K562 (cell line): ENCODE measurements at regions not wholly inside any gene's neighbourhood (a gene's known extent, or its start where the extent isn't known, plus 50 kb on each side); places are given as distances from the start of the nearest gene placed in this dataset.

ENCODE experiments used
- ATAC-seq: fragments of 200-7000 bp; cut with Tn5 transposase; 3 replicates; pipeline ENCODE4 v1.9.1; 2020; ENCODE audit warnings: moderate library complexity
- BruUV-seq: library from RNA; stranded (reverse); fragments of 400-500 nt; replicated peaks from 2 replicates; lab custom pipeline; 2021; lab: Mats Ljungman, UMichigan
- CTCF ChIA-PET: fragments of 300-600 bp; formaldehyde crosslinking; extraction: SDS; loops from one replicate; lab custom pipeline; 2021; ENCODE audit warnings: low intra/inter-chr PET ratio; lab: Yijun Ruan, JAX
- POLR2A ChIA-PET: fragments of 300-600, 350-650 bp; sonication (Branson Sonifier 250); formaldehyde crosslinking; extraction: SDS; loops from one replicate; lab custom pipeline; 2021; ENCODE audit warnings: antibody characterized with exemption, inconsistent platforms; lab: Yijun Ruan, JAX
- DNase-seq, 4 experiments: peaks; one replicate each; pipeline versions ENCODE4 v3.0.0 to v3.0.0-alpha.2; 2011 to 2018; ENCODE audit warnings: low spot score in 3 of 4, mixed read lengths in 3 of 4; ENCODE audit errors: extremely low read depth in 1 of 4
- FAIRE-seq: peaks from 2 replicates; lab custom pipeline; 2011; peaks lifted over from hg19 to GRCh38; lab: Jason Lieb, UNC
- H2AFZ ChIP-seq: 2 replicates; pipeline ENCODE4 v1.6.0; 2011; ENCODE audit warnings: low read depth, low read length, control low read depth, inconsistent platforms
- H3K27ac ChIP-seq: fragments of 200-600 bp; 3 replicates; pipeline ENCODE4 v1.8.0; 2011; ENCODE audit warnings: low read depth, mild to moderate bottlenecking, control low read depth, inconsistent platforms, low read length, moderate library complexity, mixed read lengths; ENCODE audit errors: extremely low read depth
- H3K27me3 ChIP-seq, 2 experiments: fragments of 300-600 bp in 1 of 2; 2 replicates in 1 of 2; 3 replicates in 1 of 2; pipeline versions ENCODE4 v1.6.0 to v1.8.0; 2011; ENCODE audit warnings: inconsistent platforms in 2 of 2, low read length in 2 of 2, mild to moderate bottlenecking in 1 of 2, mixed read lengths in 1 of 2, moderate library complexity in 1 of 2; ENCODE audit not compliant: control insufficient read depth in 2 of 2, insufficient read depth in 2 of 2
- H3K36me3 ChIP-seq: fragments of 300-600 bp; 3 replicates; pipeline ENCODE4 v1.8.0; 2011; ENCODE audit warnings: mild to moderate bottlenecking, low read length, inconsistent platforms; ENCODE audit not compliant: control insufficient read depth, insufficient read depth
- H3K4me1 ChIP-seq, 2 experiments: fragments of 200-600 bp in 1 of 2; replicated peaks in 1 of 2; 2 replicates in 1 of 2; 3 replicates in 1 of 2; pipeline versions ENCODE4 v1.5.1 to v1.8.0; 2011; ENCODE audit warnings: inconsistent platforms in 2 of 2, low read length in 2 of 2, mild to moderate bottlenecking in 1 of 2, mixed read lengths in 1 of 2, moderate library complexity in 1 of 2; ENCODE audit not compliant: control insufficient read depth in 2 of 2, insufficient read depth in 2 of 2
- H3K4me2 ChIP-seq: 2 replicates; pipeline ENCODE4 v1.6.1; 2011; ENCODE audit warnings: low read length, control low read depth, inconsistent platforms, mixed read lengths; ENCODE audit not compliant: insufficient read depth
- H3K4me3 ChIP-seq: fragments of 200-600 bp; sonication (generic), shearing (Covaris generic); 2 replicates; pipeline ENCODE4 v1.5.1; 2016; ENCODE audit warnings: control low read depth, inconsistent platforms
- H3K79me2 ChIP-seq: fragments of 200-600 bp; 3 replicates; pipeline ENCODE4 v1.8.0; 2011; ENCODE audit warnings: low read length, inconsistent platforms; ENCODE audit not compliant: control insufficient read depth, insufficient read depth
- H3K9ac ChIP-seq, 2 experiments: 2 replicates each; pipeline versions ENCODE4 v1.6.0 to v1.6.1; 2011; ENCODE audit warnings: low read depth in 2 of 2, low read length in 2 of 2, control low read depth in 1 of 2, inconsistent platforms in 1 of 2, mild to moderate bottlenecking in 1 of 2, mixed read lengths in 1 of 2; ENCODE audit not compliant: insufficient read depth in 1 of 2
- H3K9me1 ChIP-seq: one replicate; pipeline ENCODE4 v1.6.0; 2011; ENCODE audit warnings: inconsistent platforms, mild to moderate bottlenecking, low read length, moderate library complexity; ENCODE audit not compliant: control insufficient read depth, insufficient read depth
- H3K9me3 ChIP-seq: replicated peaks from 2 replicates; pipeline ENCODE4 v1.5.1; 2011; ENCODE audit warnings: low read depth, low read length, inconsistent platforms; ENCODE audit not compliant: control insufficient read depth, insufficient read depth
- H4K20me1 ChIP-seq: replicated peaks from 2 replicates; pipeline ENCODE4 v1.6.1; 2011; ENCODE audit warnings: low read length, inconsistent platforms, mixed read lengths; ENCODE audit not compliant: control insufficient read depth, insufficient read depth
- ADNP ChIP-seq: fragments of 200-800 bp; sonication (Bioruptor generic); IDR thresholded peaks from 2 replicates; pipeline ENCODE4 v1.6.1; 2016; ENCODE audit warnings: missing genetic modification characterization, missing compliant biosample characterization
- EGR1 ChIP-seq: fragments of 450-650 bp; conservative IDR thresholded peaks from 2 replicates; pipeline ENCODE4 v1.6.1; 2017; ENCODE audit warnings: mild to moderate bottlenecking
- FOXK2 ChIP-seq, 2 experiments: fragments of 450-650 bp; IDR thresholded peaks in 1 of 2; conservative IDR thresholded peaks in 1 of 2; 2 replicates each; pipeline ENCODE4 v1.6.1; 2016; ENCODE audit warnings: low read depth in 2 of 2, mild to moderate bottlenecking in 1 of 2
- HDAC6 ChIP-seq: IDR thresholded peaks from 2 replicates; pipeline ENCODE4 v1.6.1; 2012; ENCODE audit warnings: low read depth, mild to moderate bottlenecking, control low read depth, inconsistent platforms, low read length, moderate library complexity
- HIVEP1 ChIP-seq: fragments of 250-450 bp; sonication (Bioruptor Pico); IDR thresholded peaks from 2 replicates; pipeline ENCODE4 v1.4.0; 2020; ENCODE audit warnings: mild to moderate bottlenecking
- IRF2 ChIP-seq: sonication (generic); formaldehyde crosslinking; IDR thresholded peaks from 2 replicates; pipeline ENCODE4 v1.8.1; 2022; ENCODE audit warnings: mild to moderate bottlenecking, missing genetic modification reagents
- MTF1 ChIP-seq: fragments of 250-450 bp; sonication (Bioruptor Pico); IDR thresholded peaks from 2 replicates; pipeline ENCODE4 v1.9.0; 2021; ENCODE audit warnings: moderate library complexity, mild to moderate bottlenecking, inconsistent platforms, borderline replicate concordance
- NUFIP1 ChIP-seq: fragments of 450-650 bp; IDR thresholded peaks from 2 replicates; pipeline ENCODE4 v1.6.1; 2018; ENCODE audit not compliant: partially characterized antibody
- SMARCA4 ChIP-seq: fragments of 450-650 bp; IDR thresholded peaks from 2 replicates; pipeline ENCODE4 v1.6.1; 2016
- TEAD1 ChIP-seq, 2 experiments: fragments of 450-650 bp in 1 of 2; sonication (generic) in 1 of 2; formaldehyde crosslinking; IDR thresholded peaks; 2 replicates each; pipeline versions ENCODE4 v1.4.0 to v1.8.0; 2020 to 2022; ENCODE audit warnings: mild to moderate bottlenecking in 2 of 2, missing genetic modification reagents in 1 of 2
- TRIM28 ChIP-seq: fragments of 450-650 bp; IDR thresholded peaks from 2 replicates; pipeline ENCODE4 v1.6.1; 2017
- TSC22D4 ChIP-seq: fragments of 450-650 bp; IDR thresholded peaks from 2 replicates; pipeline ENCODE4 v1.6.1; 2016; ENCODE audit warnings: missing genetic modification characterization, missing biosample characterization, control low read depth
- ZNF778 ChIP-seq: fragments of 450-650 bp; formaldehyde crosslinking; IDR thresholded peaks from 2 replicates; pipeline ENCODE4 v1.4.0; 2020; ENCODE audit warnings: mild to moderate bottlenecking, moderate library complexity
- WGBS: fragments of 100-300 bp; shearing (Covaris generic); methylation state at CpG from one replicate; pipeline ENCODE4 v1.1.6; 2016; ENCODE audit warnings: low coverage, mixed read lengths; ENCODE audit not compliant: insufficient coverage; ENCODE audit errors: missing lambda C conversion rate; 5-methylcytosine and 5-hydroxymethylcytosine counted together
- in situ Hi-C: fragments of 300-500 bp; cut with MboI; formaldehyde crosslinking; loops from 4 replicates; pipeline ENCODE4 v1.15.0; 2018; ENCODE audit warnings: inconsistent platforms, mixed read lengths
- intact Hi-C: fragments of 100-400 bp; cut with micrococcal nuclease; formaldehyde crosslinking; loops from 2 replicates; pipeline ENCODE4 v1.14.2; 2022
- TF ChIP-seq, protein P1 (sequence below): sonication (generic); formaldehyde crosslinking; IDR thresholded peaks from 2 replicates; pipeline ENCODE4 v1.8.0; 2022; ENCODE audit warnings: missing genetic modification reagents, mild to moderate bottlenecking, borderline replicate concordance
- TF ChIP-seq, protein P2 (sequence below): sonication (generic); formaldehyde crosslinking; IDR thresholded peaks from 2 replicates; pipeline ENCODE4 v1.9.0; 2022; ENCODE audit warnings: mild to moderate bottlenecking, missing genetic modification reagents

DNA sequence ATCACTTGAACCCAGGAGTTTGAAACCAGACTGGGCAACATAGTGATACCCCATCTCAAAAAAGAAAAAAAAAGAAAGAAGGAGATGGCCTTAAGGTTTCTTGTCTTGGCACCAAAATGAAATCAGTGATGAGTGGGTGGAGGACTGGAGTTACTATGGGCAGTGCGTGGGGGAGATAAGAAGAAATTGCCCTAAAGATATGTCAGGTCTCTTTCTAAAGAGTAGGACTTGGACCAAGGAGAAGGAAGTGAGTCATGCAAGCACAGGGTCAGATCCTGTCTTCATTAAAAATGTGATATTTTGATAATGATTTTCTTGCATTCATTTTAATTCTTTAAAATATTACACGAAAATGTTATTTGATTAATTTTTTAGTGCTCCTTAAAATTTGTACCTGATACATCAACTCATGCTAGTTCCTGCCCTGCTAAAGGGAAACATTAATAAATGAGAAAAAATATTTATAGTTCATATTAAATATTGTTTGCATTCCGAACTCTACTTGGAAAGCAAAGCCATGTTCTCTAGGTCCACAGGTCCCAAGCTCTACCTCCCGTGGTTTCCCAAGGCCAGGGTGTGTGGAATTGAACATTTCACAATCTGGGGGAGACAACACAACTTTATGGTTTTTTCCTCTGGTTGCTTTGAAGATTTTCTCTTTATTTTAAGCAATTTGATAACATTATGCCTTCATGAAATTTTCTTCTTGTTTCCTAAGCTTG, 62.6 kb upstream of the CTLA4 start:
- Histone ChIP-seq H4K20me1 (no peaks in the 10 kb centered on the region), H3K9ac (no peak overlapping the region), H3K4me1 (no peaks in the 10 kb centered on the region), H3K36me3 (no peaks in the 10 kb centered on the region), H3K27ac (no peak overlapping the region), H2AFZ (no peak overlapping the region), H3K4me3 (no peak overlapping the region), H3K27me3 (no peaks in the 10 kb centered on the region), H3K79me2 (no peaks in the 10 kb centered on the region), H3K9me1 (no peaks in the 10 kb centered on the region), H3K9me3 (no peaks in the 10 kb centered on the region), H3K4me2 (no peak overlapping the region)
- ChIA-PET POLR2A (no interaction called here), CTCF (no interaction called here)
- no peak for ATAC-seq
- WGBS: 0% methylated on average over 4 of the region's 4 CpGs
- TF ChIP-seq SMARCA4 (no peak), EGR1 (peak; percentile 31; the same call in 1 of the 2 replicates)
- intact Hi-C loops (no loop called here), in situ Hi-C loops (no loop called here)
- no peak for FAIRE-seq
- no TSS peak for BruUV-seq
- DNase-seq: no peak

DNA sequence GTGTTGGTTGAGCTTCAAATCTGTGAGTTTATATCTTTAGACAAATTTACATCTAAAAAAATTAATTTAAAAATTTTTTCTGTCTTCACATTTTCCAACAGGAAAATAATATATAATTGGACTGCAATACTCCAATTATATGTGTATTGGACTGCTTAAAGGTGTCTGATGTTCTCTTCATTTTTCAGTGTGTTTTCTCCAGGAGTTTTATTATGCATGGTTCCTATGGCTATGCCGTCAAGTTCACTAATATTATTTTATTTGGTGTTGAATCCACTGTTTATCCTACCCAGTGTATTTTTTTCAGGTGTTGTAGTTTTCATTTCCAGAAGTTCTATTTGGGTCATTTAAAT, 62.1 kb upstream of the CTLA4 start:
- intact Hi-C loops (no loop called here), in situ Hi-C loops (no loop called here)
- no TSS peak for BruUV-seq
- no peak for TF ChIP-seq TSC22D4
- no peak for TF ChIP-seq HDAC6
- no peak for TF ChIP-seq IRF2 (CRISPR knock-in tag)
- no peak for TF ChIP-seq FOXK2 (conservative IDR thresholded peaks at IDR 0.05 in 1 of 2, IDR thresholded peaks at IDR 0.05 in 1 of 2; ENCODE audit: low read depth in 2 of 2)
- TF ChIP-seq ADNP (tag): no peak
- TF ChIP-seq, protein P1, sequence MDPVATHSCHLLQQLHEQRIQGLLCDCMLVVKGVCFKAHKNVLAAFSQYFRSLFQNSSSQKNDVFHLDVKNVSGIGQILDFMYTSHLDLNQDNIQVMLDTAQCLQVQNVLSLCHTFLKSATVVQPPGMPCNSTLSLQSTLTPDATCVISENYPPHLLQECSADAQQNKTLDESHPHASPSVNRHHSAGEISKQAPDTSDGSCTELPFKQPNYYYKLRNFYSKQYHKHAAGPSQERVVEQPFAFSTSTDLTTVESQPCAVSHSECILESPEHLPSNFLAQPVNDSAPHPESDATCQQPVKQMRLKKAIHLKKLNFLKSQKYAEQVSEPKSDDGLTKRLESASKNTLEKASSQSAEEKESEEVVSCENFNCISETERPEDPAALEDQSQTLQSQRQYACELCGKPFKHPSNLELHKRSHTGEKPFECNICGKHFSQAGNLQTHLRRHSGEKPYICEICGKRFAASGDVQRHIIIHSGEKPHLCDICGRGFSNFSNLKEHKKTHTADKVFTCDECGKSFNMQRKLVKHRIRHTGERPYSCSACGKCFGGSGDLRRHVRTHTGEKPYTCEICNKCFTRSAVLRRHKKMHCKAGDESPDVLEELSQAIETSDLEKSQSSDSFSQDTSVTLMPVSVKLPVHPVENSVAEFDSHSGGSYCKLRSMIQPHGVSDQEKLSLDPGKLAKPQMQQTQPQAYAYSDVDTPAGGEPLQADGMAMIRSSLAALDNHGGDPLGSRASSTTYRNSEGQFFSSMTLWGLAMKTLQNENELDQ (CRISPR knock-in tag): no peak
- no peak for TF ChIP-seq ZNF778 (CRISPR knock-in tag)
- TF ChIP-seq NUFIP1: no peak
- TF ChIP-seq TRIM28: no peak
- TF ChIP-seq HIVEP1 (CRISPR knock-in tag): no peak
- no peak for TF ChIP-seq TEAD1 (CRISPR knock-in tag; IDR thresholded peaks at IDR 0.05)
- TF ChIP-seq MTF1 (CRISPR knock-in tag): no peak
- TF ChIP-seq, protein P2, sequence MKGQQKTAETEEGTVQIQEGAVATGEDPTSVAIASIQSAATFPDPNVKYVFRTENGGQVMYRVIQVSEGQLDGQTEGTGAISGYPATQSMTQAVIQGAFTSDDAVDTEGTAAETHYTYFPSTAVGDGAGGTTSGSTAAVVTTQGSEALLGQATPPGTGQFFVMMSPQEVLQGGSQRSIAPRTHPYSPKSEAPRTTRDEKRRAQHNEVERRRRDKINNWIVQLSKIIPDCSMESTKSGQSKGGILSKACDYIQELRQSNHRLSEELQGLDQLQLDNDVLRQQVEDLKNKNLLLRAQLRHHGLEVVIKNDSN (CRISPR knock-in tag): no peak

More for the DNA sequence above, 62.1 kb upstream of the CTLA4 start:
- Histone ChIP-seq H2AFZ (no peak overlapping the region), H3K9me3 (no peaks in the 10 kb centered on the region), H3K79me2 (no peaks in the 10 kb centered on the region), H3K4me3 (no peak overlapping the region), H3K9me1 (no peaks in the 10 kb centered on the region), H3K9ac (no peak overlapping the region), H3K4me1 (no peaks in the 10 kb centered on the region), H3K27ac (no peak overlapping the region), H3K36me3 (no peaks in the 10 kb centered on the region), H3K4me2 (no peak overlapping the region), H4K20me1 (no peaks in the 10 kb centered on the region), H3K27me3 (no peaks in the 10 kb centered on the region)
- ATAC-seq (no peak), DNase-seq (no peak), FAIRE-seq (no peak)
- WGBS: 0% methylated on average over 1 of the region's 1 CpG
- POLR2A ChIA-PET: no interaction called here
- CTCF ChIA-PET: no interaction called here
